Stimulated activated naive CD8-positive, alpha-beta T cell treated with anti-CD3 and anti-CD28 coated beads, Interleukin-15, amount 100 ng/mL, for 72 hours (primary cell): ENCODE measurements at regions not wholly inside any gene's neighbourhood (a gene's known extent, or its start where the extent isn't known, plus 50 kb on each side); places are given as distances from the start of the nearest gene placed in this dataset.

Source experiments
- ATAC-seq: fragments of 150-1000 bp; cut with Tn5 transposase; 2 replicates; pipeline ENCODE4 v1.10.0; 2021; ENCODE audit warnings: mild to moderate bottlenecking, moderate library complexity
- DNase-seq, 2 donors: peaks; one replicate each; pipeline ENCODE4 v3.0.0; 2021 to 2022
- H3K27ac Mint-ChIP-seq, 2 donors: one replicate each; pipeline ENCODE4 v1.8.0; 2022; ENCODE audit warnings: mild to moderate bottlenecking in 2 of 2, mixed read lengths in 2 of 2, moderate library complexity in 2 of 2
- H3K27me3 Mint-ChIP-seq: one replicate; pipeline ENCODE4 v1.8.0; 2022; ENCODE audit warnings: mixed read lengths
- H3K4me1 Mint-ChIP-seq: one replicate; pipeline ENCODE4 v1.8.0; 2022; ENCODE audit warnings: mild to moderate bottlenecking, mixed read lengths
- H3K4me3 Mint-ChIP-seq, 2 donors: one replicate each; pipeline ENCODE4 v1.8.0; 2022; ENCODE audit warnings: mild to moderate bottlenecking in 2 of 2, mixed read lengths in 2 of 2, moderate library complexity in 1 of 2
- H3K9me3 Mint-ChIP-seq, 2 donors: one replicate each; pipeline ENCODE4 v1.8.0; 2022; ENCODE audit warnings: mixed read lengths in 2 of 2

DNA sequence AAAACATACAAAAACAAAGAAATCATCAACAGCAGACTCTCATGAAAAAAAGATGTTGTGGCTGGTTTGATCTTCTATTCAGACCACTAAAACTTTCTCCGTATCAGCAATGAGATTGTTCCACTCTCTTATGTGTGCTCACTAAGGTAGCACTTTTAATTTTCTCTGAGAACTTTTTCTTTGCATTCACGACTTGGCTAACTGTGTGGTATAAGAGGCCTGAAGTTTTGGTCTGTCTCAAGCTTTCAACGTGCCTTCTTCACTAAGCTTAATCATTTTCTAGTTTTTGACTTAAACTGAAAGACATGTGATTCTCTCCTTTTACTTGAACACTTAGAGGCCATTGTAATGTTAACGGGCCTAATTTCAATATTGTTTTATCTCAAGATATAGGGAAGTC lies 1231.6 kb downstream of the SORCS3 start:
- H3K27me3 Mint-ChIP-seq, result no peaks in the 10 kb centered on the region
- H3K4me3 Mint-ChIP-seq, result no peak overlapping the region
- H3K27ac Mint-ChIP-seq, result no peak overlapping the region
- ATAC-seq (no peak), DNase-seq (no peak)
- no peaks in the 10 kb centered on the region for H3K4me1 Mint-ChIP-seq
- peaks cover 0 to 8% of the 10 kb centered on the region in 2 donors for H3K9me3 Mint-ChIP-seq

DNA sequence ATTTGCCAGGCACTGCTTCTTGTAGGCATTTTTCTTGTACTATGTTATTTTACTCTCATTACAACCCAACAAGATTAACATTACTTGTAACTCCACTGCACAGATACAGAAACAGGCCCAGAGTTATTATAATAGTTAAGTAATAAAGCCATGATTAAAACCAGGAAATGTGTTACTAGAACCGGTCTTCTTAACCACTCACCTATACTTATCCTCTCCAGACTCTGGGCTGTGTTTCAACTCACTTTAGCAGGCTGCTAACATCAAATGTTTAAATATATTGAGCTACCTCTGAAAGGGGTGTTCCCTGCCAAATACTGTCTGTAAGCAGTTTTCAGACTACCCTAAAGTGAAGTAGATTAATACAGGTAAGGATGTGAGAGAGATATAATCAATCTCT lies 1227.8 kb downstream of the SORCS3 start:
- Mint-ChIP-seq H3K27me3 (no peaks in the 10 kb centered on the region), H3K27ac (no peak overlapping the region), H3K9me3 (peaks cover 0 to 3% of the 10 kb centered on the region in 2 donors), H3K4me1 (no peaks in the 10 kb centered on the region), H3K4me3 (no peak overlapping the region)
- ATAC-seq (no peak), DNase-seq (no peak)

DNA sequence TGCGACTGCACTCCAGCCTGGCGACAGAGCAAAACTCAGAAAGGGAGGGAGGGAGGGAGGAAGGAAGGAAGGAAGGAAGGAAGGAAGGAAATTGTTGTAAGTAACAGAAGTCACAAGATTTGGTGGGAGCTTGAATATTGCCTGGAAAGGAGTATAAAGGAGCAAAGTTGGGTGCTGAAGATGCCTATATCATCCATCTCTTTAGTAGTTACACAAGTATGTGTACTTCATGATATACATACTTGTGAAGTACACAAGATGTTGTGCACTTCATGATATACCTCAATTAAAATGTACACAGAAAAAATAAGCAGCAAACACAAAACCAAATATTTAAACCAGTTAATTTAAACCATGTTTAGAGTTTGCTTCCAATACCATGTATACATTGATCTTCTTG lies 1223.8 kb downstream of the SORCS3 start:
- Mint-ChIP-seq H3K27me3 (no peaks in the 10 kb centered on the region), H3K27ac (no peak overlapping the region), H3K4me1 (no peaks in the 10 kb centered on the region), H3K4me3 (no peak overlapping the region), H3K9me3 (no peaks in the 10 kb centered on the region)
- DNase-seq, result no peak
- ATAC-seq, result no peak

DNA sequence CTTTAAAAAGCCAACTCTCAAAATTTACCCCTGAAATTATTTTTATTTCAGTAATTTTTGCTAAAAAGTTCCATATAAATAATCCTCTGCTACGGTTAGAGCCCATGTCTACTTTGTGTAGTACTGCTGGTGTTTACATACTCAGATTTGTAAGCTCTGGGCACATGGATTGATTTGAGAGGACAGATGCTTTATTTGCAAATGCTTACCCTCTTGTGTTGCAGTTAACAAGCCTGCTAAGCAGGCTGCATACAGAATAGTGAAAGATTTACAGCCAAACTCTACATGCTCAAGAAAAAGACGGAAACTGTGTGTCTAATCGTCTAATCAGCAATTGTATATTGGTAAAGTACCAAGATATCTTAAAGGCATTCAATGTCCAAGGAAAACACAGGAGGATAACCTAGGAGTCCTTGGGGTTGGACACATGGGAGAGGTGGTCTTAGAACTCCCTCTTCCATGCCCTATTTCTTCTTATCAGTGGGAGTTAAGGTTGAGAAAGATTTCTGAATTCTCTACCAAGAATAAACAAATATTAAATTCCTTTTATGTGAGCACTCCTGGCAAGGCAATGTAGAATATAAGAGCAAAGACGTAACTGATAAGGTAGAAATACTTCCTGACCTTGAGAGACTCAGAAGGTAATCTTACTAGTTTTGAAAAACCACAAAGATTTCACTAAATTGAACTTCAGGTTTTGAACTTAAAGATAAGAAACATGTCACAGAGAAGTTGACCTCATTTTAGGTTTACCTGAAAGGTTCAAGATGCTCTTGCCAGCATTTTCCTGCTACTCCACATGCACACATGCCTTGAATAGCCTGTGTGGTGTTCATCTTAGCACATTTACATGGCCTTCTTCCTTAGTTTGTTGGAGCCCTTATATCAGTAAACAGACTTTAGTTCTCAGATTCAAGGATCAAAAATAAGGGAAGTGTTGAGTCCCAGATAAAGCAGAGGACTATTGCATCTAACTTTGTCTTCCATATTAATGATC lies 1216.5 kb downstream of the SORCS3 start:
- Mint-ChIP-seq H3K4me3 (no peak overlapping the region), H3K4me1 (no peaks in the 10 kb centered on the region), H3K9me3 (no peaks in the 10 kb centered on the region), H3K27ac (no peak overlapping the region), H3K27me3 (no peaks in the 10 kb centered on the region)
- DNase-seq, result no peak
- no peak for ATAC-seq

DNA sequence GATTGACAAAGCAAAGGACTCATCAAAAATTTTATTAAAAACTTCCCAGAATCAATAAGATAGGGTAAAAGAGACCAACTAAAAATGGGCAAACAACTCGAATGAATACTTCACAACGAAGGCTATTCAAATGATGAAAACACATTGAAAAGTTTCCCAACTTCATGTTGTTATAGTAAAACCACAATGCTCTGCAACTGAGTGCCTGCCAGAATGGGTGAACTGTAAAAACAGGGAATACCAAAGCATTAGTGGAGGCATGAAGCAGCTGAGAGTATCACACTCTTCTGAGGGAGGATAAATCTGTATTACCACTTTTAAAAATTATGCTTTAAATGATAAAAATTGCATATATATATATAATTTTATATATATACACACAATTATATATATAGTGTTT lies 1214.7 kb downstream of the SORCS3 start:
- DNase-seq (no peak), ATAC-seq (no peak)
- Mint-ChIP-seq H3K9me3 (no peaks in the 10 kb centered on the region), H3K27ac (no peak overlapping the region), H3K27me3 (no peaks in the 10 kb centered on the region), H3K4me1 (no peaks in the 10 kb centered on the region), H3K4me3 (no peak overlapping the region)

DNA sequence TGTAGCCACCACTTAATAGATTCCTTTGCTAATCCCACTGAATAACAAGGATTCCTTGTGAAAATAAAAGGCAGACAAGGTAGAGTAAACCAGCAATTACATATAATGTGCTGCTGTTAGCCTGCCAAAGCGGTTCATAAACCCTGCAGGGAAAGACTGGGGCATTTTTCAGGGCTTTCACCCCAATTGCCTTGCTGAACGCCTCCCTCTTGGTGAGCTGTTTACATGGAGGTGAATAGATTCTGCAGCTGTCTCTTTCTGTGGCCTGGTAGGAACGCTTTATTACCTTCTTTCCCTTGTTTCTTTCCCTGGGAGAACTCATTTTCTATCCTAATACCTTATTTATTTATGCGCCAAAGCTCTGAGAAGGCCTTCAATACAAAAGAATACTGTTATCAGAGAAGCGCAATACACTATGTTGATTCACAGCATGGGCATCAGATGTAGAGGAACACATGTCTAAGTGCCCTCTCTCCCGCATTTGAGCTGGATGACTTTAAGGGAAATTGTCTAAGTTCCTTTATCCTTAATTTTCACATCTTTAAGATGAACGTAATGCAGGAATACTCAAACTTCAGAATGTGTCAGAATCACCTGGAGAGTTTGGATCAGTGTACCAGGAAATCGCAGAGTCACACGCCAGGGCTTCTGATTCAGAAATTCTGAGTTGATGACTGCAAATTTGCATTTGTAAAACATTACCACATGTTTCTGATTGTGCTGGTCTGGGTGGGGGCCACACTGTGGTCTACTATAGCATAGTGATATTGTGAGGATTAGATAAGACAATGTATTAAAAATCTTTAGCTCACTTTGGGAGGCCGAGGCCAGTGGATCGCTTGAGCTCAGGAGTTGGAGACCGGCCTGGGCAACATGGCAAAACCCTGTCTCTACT lies 1203.8 kb downstream of the SORCS3 start:
- ATAC-seq (no peak), DNase-seq (no peak)
- Mint-ChIP-seq H3K9me3 (peaks cover 0 to 6% of the 10 kb centered on the region in 2 donors), H3K4me3 (no peak overlapping the region), H3K27ac (peak overlapping the region in 1 of 2 donors; percentile 76), H3K4me1 (peaks cover 11% of the 10 kb centered on the region), H3K27me3 (no peaks in the 10 kb centered on the region)

DNA sequence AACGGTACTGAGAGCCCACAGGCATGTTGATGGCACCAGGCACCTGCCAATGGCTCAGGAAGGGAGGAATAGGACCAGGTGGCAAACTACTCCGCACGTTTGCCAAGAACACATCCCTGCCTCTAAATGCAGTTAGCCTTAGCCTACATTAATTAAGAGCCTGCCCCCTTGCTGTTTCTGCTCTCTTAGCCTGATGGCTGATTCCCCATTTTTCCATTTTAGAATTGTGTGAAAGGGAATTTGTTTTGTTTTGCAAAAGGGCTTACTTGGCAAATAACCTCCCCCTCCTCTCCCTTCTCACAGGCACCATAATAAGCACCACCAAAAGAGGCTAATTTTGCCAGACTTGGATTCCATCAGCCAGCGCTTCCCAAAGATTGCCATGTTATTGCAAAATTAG lies 1203.2 kb downstream of the SORCS3 start:
- no peak for ATAC-seq
- H3K4me3 Mint-ChIP-seq, result no peak overlapping the region
- DNase-seq, result no peak
- H3K9me3 Mint-ChIP-seq, result peaks cover 0 to 6% of the 10 kb centered on the region in 2 donors
- peaks cover 11% of the 10 kb centered on the region for H3K4me1 Mint-ChIP-seq
- peak overlapping the region in 1 of 2 donors; percentile 76 for H3K27ac Mint-ChIP-seq
- no peaks in the 10 kb centered on the region for H3K27me3 Mint-ChIP-seq

DNA sequence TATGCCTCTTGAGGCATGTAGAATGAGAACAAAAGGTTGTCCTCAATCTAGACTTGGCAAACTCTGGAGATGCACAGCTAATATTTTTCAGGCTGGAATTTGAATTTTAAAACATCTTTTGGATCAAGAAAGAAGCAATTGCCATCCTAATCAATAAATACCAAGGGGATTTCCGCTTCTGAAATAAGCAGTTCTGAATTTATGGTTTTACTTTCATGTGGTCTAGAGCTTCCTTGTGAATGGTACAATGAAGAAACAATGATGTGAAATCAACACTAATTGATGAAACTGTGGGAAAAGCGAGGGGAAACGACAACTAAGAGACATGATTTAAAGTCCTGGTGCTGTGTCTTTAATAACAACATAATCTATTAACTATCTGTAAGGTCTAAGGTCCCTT lies 1202.7 kb downstream of the SORCS3 start:
- H3K4me1 Mint-ChIP-seq, result peaks cover 11% of the 10 kb centered on the region
- ATAC-seq (no peak), DNase-seq (no peak)
- no peak overlapping the region for H3K27ac Mint-ChIP-seq
- no peak overlapping the region for H3K4me3 Mint-ChIP-seq
- H3K27me3 Mint-ChIP-seq, result no peaks in the 10 kb centered on the region
- peaks cover 0 to 6% of the 10 kb centered on the region in 2 donors for H3K9me3 Mint-ChIP-seq

DNA sequence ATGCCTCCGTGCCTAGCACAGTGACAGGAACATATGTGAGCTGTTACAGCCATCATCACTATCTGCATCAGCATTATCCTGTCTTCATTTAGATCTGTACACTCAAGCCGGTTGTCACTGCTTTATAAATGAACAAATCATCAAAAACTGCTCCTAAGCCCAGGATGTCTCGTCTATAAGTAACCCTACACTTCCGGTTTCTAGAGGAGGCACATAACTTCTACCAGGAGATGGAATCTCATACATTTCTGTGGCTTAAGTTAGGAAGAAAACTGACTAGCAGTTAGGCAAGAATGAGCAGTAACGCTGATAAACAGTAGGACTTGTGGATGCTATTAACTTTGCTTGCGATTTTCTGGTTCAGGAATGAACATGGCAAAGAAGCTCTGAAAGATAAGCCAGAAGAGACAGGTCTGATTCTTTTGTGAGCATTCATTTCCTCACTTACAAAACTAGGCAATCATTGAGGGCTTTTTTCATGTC lies 1199.2 kb downstream of the SORCS3 start:
- H3K27me3 Mint-ChIP-seq, result no peaks in the 10 kb centered on the region
- peaks cover 24% of the 10 kb centered on the region for H3K4me1 Mint-ChIP-seq
- no peak overlapping the region for H3K27ac Mint-ChIP-seq
- DNase-seq (no peak), ATAC-seq (no peak)
- no peaks in the 10 kb centered on the region for H3K9me3 Mint-ChIP-seq
- H3K4me3 Mint-ChIP-seq, result no peak overlapping the region

DNA sequence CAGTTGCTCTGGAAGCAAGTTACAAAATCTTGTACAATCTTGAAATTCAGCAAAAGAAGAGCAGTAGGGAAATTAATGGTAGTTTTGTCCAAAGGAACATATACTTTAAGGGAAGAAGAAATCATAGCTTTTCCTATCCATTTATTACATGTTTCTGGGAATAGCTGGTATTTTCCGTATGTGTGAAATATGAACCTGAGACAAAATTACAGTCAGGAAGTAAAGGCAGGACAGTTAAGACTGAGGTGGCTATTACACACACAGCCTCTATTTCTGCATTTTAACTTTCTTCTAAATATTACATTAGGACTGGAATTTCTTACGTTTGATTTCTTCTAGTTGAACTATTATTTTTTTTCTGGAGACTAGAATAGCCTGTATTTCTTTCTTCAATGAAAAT lies 1197.3 kb downstream of the SORCS3 start:
- no peak for DNase-seq
- Mint-ChIP-seq H3K27ac (peak overlapping the region in 1 of 2 donors; percentile 43), H3K9me3 (no peaks in the 10 kb centered on the region), H3K4me1 (peaks cover 13% of the 10 kb centered on the region), H3K27me3 (no peaks in the 10 kb centered on the region), H3K4me3 (peak overlapping the region; percentile 71 to 81)
- no peak for ATAC-seq

DNA sequence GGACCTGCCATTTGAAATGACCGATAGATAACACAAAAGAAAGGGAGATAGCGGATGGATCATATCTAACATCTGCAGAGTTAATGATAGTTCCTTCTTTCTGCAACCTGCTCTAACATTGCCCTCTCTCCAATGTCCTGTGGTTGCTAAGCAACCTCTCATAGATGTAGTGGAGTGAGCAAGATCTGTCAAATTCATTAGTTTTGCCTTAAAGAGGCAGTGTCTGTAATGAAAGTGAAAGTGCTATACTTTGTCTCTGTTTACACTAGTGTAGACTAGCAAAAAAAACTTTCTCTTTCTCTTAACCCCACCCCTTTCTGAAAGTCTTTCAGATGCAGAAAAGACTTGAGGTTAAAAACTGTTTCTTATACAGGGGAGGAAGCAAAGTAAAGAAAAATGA lies 1196.9 kb downstream of the SORCS3 start:
- Mint-ChIP-seq H3K27ac (peak overlapping the region; percentile 27 to 79), H3K4me3 (peak overlapping the region; percentile 71 to 81), H3K4me1 (peaks cover 13% of the 10 kb centered on the region), H3K9me3 (no peaks in the 10 kb centered on the region), H3K27me3 (no peaks in the 10 kb centered on the region)
- ATAC-seq (peak; percentile 94), DNase-seq (no peak)

DNA sequence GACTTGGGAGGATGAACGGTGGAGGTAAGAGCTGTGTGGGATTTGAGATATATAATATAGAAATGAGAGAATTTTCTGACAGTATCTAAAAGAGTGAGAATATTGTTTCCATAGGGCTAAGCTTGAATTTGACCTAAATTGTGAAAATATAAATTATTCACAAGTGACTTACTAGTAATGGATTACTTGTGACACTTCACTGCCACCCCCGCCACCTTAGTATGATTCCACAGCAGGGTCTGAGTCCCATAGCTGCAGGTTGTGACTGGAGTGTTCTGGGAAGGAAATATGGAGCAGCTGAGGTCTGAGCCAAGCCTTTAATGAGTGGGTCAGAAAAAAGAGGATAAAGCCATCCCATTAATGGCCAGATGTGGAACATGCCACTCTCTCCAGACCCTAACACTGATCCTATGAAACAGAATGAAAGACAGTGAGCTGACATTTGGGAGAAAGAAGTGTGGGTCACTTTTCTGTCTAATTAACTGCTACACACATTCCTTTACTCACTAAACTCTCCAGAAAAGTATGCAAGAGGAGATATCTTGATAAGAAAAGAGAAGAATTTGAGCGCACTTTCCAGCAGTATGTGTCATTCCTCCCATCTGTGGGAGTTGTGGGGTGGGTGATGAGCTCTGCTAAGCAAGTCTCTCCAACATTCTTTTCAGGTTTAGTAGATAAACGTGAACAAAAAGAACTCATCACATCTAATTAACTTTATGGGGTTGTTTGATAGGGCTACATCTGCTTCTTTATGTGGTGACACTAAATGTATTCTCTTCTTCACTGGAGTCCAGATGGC lies 1193.4 kb downstream of the SORCS3 start:
- Mint-ChIP-seq H3K27me3 (no peaks in the 10 kb centered on the region), H3K9me3 (peaks cover 4 to 6% of the 10 kb centered on the region in 2 donors), H3K27ac (no peak overlapping the region), H3K4me1 (peaks cover 13% of the 10 kb centered on the region), H3K4me3 (no peak overlapping the region)
- no peak for DNase-seq
- no peak for ATAC-seq

DNA sequence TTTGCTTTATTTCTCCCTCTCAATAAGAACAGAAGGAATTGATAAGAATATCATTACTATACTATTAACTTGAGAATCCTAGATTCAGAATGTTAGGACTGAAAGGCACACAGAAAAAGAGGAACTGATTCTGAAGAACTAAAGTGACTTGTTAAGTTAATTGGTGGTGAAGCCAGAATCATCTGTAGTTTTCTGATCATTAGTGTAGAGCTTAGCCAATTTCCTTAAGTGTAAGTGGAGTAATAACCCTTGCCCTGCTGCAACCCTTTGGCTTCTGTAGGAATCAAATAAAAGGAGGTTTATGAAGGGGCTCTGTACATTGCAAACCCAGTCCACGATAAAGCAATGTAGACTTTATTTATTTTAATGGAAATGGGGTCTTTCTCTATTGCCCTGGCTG lies 1186.0 kb downstream of the SORCS3 start:
- peaks cover 6 to 10% of the 10 kb centered on the region in 2 donors for H3K9me3 Mint-ChIP-seq
- H3K27ac Mint-ChIP-seq, result no peak overlapping the region
- no peak for DNase-seq
- ATAC-seq, result no peak
- H3K4me1 Mint-ChIP-seq, result no peaks in the 10 kb centered on the region
- H3K4me3 Mint-ChIP-seq, result no peak overlapping the region
- no peaks in the 10 kb centered on the region for H3K27me3 Mint-ChIP-seq

DNA sequence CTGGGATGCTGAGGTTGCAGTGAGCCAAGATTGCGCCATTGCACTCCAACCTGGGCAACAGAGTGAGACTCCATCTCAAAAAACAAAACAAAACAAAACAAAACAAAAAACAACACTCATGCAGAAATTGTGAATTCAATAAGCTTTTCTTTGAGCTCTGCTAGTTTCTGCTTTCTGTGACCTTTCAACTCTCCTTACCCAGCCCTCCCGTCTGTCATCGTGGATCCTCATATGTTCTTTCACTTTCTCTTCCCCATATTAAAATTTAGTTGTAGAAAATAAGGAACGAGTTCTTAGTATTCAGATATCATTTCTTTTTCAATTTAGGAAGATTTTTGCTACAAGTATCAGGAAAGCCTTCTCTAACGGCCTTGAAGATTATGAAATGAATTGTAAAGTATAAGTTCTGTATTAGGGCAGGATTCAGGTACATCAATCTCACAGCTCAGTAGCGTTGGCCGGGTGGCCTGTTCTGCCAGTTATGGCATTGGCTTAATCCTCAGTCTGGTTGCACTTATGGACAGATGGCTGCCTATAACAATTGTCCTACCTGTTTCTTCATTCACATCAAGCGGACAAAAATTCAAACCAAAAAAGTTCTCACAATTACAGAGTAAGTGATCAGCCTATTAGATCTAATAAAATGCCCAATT lies 1167.0 kb downstream of the SORCS3 start:
- Mint-ChIP-seq H3K27me3 (no peaks in the 10 kb centered on the region), H3K9me3 (no peaks in the 10 kb centered on the region), H3K27ac (no peak overlapping the region), H3K4me1 (no peaks in the 10 kb centered on the region), H3K4me3 (no peak overlapping the region)
- DNase-seq, result no peak
- no peak for ATAC-seq

DNA sequence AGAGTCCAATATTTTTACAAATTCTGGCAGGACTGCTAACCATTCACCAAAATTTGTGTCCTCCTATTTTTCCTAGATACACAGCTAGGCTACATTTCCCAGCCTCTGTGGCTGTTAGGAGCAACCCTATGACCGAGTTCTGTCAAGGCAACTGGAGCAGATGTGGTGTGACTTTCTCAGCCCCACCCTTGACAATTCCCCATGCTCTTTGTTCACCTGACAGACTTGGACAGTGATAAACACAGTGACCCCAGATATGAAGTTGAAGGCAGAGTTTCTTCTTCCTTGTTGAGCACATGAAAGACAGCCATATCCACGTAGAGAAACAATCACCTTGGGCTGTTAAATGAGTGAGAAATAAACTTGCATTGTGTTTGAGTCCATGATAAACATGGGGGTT lies 1162.1 kb downstream of the SORCS3 start:
- Mint-ChIP-seq H3K4me3 (no peak overlapping the region), H3K9me3 (no peaks in the 10 kb centered on the region), H3K4me1 (no peaks in the 10 kb centered on the region), H3K27ac (no peak overlapping the region), H3K27me3 (no peaks in the 10 kb centered on the region)
- DNase-seq (no peak), ATAC-seq (no peak)
